ENCODE measurements at regions not wholly inside any gene's neighbourhood (a gene's known extent, or its start where the extent isn't known, plus 50 kb on each side); places are given as distances from the start of the nearest gene placed in this dataset.
"Not testable (repeated sequence)": the region's sequence is repeated elsewhere in the genome, so short reads cannot be mapped to it uniquely, and the experiment has no call there.

- no peak for DNase-seq
Observed at GRCh38 chr15:23750179-23750578, 63.1 kb upstream of the NDN start.

DNA sequence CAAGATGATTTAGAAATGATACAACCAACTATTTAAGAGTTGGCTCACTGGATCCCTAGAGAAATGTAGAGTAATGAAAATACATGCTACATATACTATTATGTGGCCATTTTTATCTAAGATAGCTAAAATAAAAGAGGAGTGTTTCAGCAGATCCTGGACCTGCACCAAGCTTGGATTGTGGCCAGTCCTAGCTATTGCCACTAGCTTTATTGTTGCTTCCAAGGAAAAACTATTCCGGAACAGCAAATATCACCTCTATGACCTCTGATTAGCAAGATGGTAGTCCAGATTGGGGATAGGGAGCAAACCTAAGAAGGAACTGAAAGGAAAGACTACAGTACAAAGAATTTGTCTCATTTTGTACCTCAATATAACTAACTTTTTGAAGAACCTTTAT, 63.7 kb upstream of the NDN start:
- DNase-seq: no peak

GRCh38 chr15:23753248-23753647, 66.1 kb upstream of the NDN start:
- DNase-seq: no peak

DNA sequence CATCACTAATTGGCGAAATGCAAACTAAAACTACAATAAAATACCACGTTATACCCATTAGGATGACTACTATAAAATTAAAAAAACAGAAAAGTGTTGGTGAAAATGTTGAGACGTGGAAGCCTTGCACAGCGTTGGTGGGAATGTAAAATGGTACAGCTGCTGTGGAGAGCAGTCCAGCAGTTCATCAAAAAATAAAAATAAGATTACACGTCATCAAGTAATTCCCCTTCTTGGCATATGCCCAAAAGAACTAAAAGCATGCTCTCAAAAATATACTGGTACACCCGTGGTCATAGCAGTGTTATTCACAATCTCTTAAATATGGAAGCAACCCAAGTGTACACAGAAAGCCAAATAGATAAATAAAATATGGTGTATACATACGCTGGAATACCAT, 71.8 kb upstream of the NDN start:
- no peak for DNase-seq

DNA sequence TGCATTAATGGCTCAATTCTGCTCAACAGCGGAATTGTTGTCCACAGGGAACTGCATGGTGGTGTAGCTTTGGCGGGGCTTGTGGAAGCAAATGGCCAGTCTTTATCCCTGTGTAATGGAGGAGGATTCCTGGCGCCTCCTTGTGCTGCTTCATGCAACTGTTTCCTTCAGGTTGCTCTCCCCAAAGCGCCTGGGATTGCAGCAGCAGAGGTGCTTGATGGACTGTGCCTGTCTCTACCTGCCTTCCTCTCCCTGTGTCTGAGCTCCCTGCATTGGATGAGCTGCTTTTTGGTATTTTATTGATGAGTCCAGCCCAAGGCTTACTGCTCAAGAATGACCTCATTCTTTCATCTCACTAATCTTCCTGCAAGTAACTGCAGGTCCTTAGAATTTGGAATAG, 72.9 kb upstream of the NDN start:
- DNase-seq: no peak

GRCh38 chr15:23761386-23761785, 74.3 kb upstream of the NDN start:
- DNase-seq: no peak

GRCh38 chr15:23762026-23762425, 74.9 kb upstream of the NDN start:
- DNase-seq: no peak

DNA sequence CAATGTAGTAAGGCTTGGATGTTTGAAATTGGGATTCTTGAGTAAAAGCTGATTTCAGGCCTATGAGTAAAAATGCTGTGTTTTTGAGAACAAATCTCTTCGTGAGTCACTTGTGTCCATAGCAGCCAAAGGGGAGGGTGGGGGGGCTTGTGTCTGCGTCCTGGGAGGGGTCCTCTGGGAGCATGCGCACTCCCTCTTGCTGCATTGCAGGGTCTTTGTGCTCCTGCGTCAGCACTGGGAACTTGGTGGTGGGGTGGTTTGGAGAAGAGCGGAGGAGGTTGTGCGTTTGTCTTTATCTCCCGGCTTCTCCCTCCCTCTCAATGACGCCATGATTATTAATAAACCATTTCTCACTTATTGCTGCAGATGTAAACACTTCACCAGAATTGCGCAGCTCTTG, 75.9 kb upstream of the NDN start:
- DNase-seq: no peak

- no peak for DNase-seq
Observed at GRCh38 chr15:23764306-23764705, 77.2 kb upstream of the NDN start.

GRCh38 chr15:23764716-23765115, 77.6 kb upstream of the NDN start:
- DNase-seq: no peak

DNA sequence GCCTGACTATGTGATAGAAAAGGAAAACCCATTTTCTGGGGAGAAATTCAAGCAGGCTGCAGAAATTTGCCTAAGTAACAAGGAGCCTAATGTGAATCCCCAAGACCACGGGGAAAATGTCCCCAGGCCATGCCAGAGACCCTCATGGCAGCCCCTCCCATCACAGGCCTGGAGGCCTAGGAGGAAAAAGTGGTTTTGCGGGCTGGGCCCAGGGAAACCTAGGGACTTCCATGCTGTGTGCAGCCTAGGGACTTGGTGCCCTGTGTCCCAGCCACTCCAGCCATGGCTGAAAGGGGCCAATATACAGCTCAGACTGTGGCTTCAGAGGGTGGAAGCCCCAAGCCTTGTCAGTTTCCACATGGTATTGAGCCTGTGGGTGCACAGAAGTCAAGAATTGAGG, 79.7 kb upstream of the NDN start:
- DNase-seq: not testable (repeated sequence)

DNA sequence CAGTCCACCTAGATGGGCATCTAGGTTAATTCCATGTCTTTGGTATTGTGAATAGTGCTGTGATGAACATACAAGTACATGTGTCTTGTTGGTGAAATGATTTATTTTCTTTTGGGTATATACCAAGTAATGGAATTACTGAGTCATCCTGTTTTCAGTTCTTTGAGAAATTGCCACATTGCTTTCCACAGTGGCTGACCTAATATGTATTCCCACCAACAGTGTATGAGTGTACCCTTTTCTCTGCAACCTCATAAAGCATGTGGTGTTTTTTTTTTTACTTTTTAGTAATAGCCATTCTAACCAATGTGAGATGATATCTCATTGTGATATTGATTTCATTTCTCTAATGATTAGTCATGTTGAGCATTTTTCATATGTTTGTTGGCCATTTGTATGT, 86.0 kb upstream of the NDN start:
- DNase-seq: no peak

- no peak for DNase-seq
Observed at GRCh38 chr15:23787346-23788105, 100.4 kb upstream of the NDN start.

- no peak for DNase-seq
Observed at GRCh38 chr15:23793191-23793680, 106.1 kb upstream of the NDN start.

- DNase-seq: no peak
Observed at GRCh38 chr15:23797747-23798446, 110.8 kb upstream of the NDN start.

- no peak for DNase-seq
Observed at GRCh38 chr15:23801881-23802280, 114.8 kb upstream of the NDN start.

GRCh38 chr15:23802896-23803435, 115.9 kb upstream of the NDN start:
- DNase-seq: not testable (repeated sequence)

DNA sequence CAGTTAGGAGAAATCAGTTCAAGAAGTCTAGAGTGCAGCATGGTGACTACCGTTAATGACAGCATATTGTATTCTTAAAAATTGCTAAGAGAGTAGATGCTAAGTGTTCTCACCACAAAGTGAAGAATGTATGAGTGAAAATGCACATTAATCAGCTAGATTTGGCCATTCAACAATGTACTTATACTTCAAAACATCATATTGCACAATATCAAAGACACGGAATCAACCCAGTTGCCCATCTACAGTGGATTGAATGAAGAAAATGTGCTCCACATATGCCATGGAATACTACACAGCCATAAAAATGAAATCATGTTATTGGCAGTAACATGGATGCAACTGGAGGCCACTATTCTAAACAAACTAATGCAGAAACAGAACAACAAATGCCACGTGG, 119.9 kb upstream of the NDN start:
- DNase-seq: no peak

DNA sequence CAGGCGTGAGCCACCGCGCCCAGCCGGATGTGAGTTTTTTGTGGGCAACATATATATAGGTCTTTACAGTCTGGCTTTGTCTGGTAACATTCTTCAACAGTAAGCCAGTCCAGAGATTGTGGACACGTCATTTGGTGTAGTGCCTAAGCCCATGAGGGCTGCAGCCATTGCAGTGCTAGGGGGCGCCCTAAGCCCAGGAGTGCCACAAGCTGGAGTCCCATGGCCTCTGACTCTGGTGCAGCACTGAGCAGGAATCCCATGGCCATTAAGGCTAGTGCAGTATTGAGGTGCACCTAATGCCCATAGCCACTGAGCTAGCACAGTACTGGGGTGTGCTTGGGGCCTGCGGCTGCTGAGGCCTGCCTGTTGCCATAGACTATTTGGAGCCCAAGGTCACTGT, 136.4 kb upstream of the NDN start:
- peak; percentile 32 for DNase-seq

- no peak for DNase-seq
Observed at GRCh38 chr15:23828786-23829185, 141.7 kb upstream of the NDN start.

DNA sequence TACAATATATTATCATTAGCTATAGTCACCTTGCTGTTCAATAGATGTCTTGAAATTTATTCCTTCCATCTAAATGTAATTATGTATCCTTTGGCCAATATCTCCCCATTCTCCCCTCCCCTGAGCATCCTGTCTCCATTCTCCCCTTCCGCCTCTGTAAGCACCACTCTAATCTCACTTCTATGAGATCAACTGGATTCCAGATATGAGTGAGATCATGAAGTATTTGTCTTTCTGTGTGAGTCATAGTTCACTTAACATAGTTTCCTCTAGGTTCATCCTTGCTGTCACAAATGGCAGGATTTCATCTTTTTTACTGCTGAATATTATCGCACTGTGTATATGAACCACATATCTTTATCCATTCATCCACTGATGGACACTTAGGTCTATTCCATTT, 148.8 kb upstream of the NDN start:
- DNase-seq: no peak

DNA sequence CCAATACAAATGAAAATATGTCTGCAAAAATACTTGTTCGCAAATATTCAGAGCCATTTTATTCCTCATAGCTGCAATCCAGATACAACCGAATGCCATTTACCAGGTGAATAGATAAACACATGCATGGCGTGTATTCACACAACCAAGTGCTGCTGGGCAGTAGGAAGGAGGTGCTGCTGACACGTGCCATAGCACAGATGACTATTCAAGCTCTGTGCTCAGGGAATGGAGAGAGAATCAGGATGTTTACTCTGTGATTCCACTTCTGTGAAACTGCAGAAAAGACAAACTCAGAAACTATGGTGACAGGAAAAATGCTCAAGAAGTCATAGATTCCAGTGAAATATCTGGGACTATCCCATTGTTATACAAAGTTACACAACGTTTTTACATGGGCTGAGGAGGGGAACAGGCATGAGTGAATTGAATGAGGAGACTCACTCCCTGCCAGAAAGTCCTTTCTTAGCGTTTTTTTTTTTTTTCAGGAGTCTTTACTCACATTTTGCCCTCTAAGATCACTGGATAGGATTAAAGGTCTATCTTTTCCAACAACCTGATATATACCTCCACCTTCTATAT, 152.9 kb upstream of the NDN start:
- DNase-seq: no peak

DNA sequence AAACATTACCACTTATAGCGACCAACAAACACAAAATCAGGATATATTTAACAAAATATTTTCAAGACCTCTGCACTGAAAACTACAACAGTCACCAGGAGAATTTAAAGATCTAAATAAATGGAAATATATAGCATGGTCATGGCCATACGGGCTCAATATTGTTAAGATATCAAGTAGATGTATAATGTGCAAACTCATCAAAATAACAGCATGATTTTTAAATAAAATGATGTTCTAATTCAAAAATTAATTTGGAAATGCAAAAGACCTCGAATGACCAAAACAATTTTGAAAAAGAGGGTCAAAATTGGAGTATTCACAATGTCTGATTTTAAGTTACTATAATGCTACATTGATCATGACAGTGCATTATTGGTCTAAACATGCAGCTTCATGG, 159.1 kb upstream of the NDN start:
- DNase-seq: no peak

DNA sequence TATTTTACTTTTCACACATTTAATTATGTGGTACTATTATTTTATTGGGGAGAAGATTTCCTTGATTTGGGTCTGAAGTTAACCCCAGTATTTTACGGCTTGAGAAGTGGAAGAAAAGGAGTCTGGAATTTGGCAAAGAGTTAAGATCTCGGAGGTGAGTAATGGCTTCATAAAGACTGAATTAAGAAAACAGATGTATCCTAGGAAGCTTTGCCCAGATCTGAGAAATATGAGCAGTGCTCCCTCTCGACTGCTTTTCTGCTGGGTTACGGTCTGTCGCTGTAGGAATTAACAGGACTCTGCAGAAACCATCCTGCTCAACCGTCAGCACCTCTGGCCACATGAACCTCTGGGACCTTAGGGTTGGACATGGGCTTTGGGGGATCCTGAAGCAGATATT, 163.6 kb upstream of the NDN start:
- DNase-seq: no peak
